Fibroblast of skin of left quadriceps (primary cell): ENCODE measurements at regions not wholly inside any gene's neighbourhood (a gene's known extent, or its start where the extent isn't known, plus 50 kb on each side); places are given as distances from the start of the nearest gene placed in this dataset.
"Not testable (repeated sequence)": the region's sequence is repeated elsewhere in the genome, so short reads cannot be mapped to it uniquely, and the experiment has no call there.

Experiments used
- DNase-seq, 2 experiments: peaks; one replicate each; pipeline ENCODE4 v3.0.0-alpha.2; 2013; ENCODE audit warnings: low read depth in 2 of 2

- DNase-seq, result no peak
Measured at GRCh38 chr7:131045526-131045925, 282.1 kb upstream of the MKLN1 start.

- no peak for DNase-seq
Measured at GRCh38 chr7:131046246-131046645, 281.4 kb upstream of the MKLN1 start.

- no peak for DNase-seq
Measured at GRCh38 chr7:131047651-131048304, 279.9 kb upstream of the MKLN1 start.

GRCh38 chr7:131051304-131051703, 276.4 kb upstream of the MKLN1 start:
- DNase-seq, result no peak

GRCh38 chr7:131052285-131052904, 275.3 kb upstream of the MKLN1 start:
- DNase-seq, result no peak

- DNase-seq, result no peak
Measured at GRCh38 chr7:131056007-131056406, 271.7 kb upstream of the MKLN1 start.

- DNase-seq, result peak; percentile 92 to 95
Measured at GRCh38 chr7:131057015-131057793, 270.5 kb upstream of the MKLN1 start.

GRCh38 chr7:131057794-131058070, 269.9 kb upstream of the MKLN1 start:
- no peak for DNase-seq

- not testable (repeated sequence) for DNase-seq
Measured at GRCh38 chr7:131058561-131059288, 269.0 kb upstream of the MKLN1 start.

GRCh38 chr7:131059401-131059800, 268.3 kb upstream of the MKLN1 start:
- not testable (repeated sequence) for DNase-seq

- no peak for DNase-seq
Measured at GRCh38 chr7:131061158-131061557, 266.5 kb upstream of the MKLN1 start.

- DNase-seq, result no peak
Measured at GRCh38 chr7:131061818-131062217, 265.9 kb upstream of the MKLN1 start.

GRCh38 chr7:131066635-131067034, 261.0 kb upstream of the MKLN1 start:
- no peak for DNase-seq

- DNase-seq, result no peak
Measured at GRCh38 chr7:131067220-131067619, 260.5 kb upstream of the MKLN1 start.

GRCh38 chr7:131068604-131069021, 259.1 kb upstream of the MKLN1 start:
- no peak for DNase-seq

GRCh38 chr7:131071786-131072504, 255.7 kb upstream of the MKLN1 start:
- DNase-seq, result no peak

GRCh38 chr7:131072505-131073091, 255.1 kb upstream of the MKLN1 start:
- DNase-seq, result no peak

GRCh38 chr7:131074043-131074442, 253.6 kb upstream of the MKLN1 start:
- DNase-seq, result no peak

GRCh38 chr7:131074585-131074984, 253.1 kb upstream of the MKLN1 start:
- DNase-seq, result no peak

GRCh38 chr7:131075406-131075805, 252.3 kb upstream of the MKLN1 start:
- DNase-seq, result no peak

GRCh38 chr7:131076032-131076431, 251.6 kb upstream of the MKLN1 start:
- DNase-seq, result no peak
